Epidermal melanocyte (primary cell): ENCODE measurements at regions not wholly inside any gene's neighbourhood (a gene's known extent, or its start where the extent isn't known, plus 50 kb on each side); places are given as distances from the start of the nearest gene placed in this dataset.
"Not testable (repeated sequence)": the region's sequence is repeated elsewhere in the genome, so short reads cannot be mapped to it uniquely, and the experiment has no call there.

Experiments used
- DNase-seq: peaks from one replicate; pipeline ENCODE4 v3.0.0; 2011; ENCODE audit warnings: low spot score; ENCODE audit not compliant: insufficient read length

GRCh38 chr1:221858818-221859611, 117.1 kb upstream of the DUSP10 start:
- DNase-seq = no peak

GRCh38 chr1:221857094-221857444, 115.2 kb upstream of the DUSP10 start:
- DNase-seq = not testable (repeated sequence)

GRCh38 chr1:221856228-221857093, 114.6 kb upstream of the DUSP10 start:
- no peak for DNase-seq

- DNase-seq = no peak
Observed at GRCh38 chr1:221855156-221855555, 113.3 kb upstream of the DUSP10 start.

- no peak for DNase-seq
Observed at GRCh38 chr1:221851336-221851735, 109.4 kb upstream of the DUSP10 start.

- DNase-seq = no peak
Observed at GRCh38 chr1:221850470-221851187, 108.7 kb upstream of the DUSP10 start.

GRCh38 chr1:221849897-221850296, 108.0 kb upstream of the DUSP10 start:
- DNase-seq = no peak

- no peak for DNase-seq
Observed at GRCh38 chr1:221849110-221849509, 107.2 kb upstream of the DUSP10 start.

- no peak for DNase-seq
Observed at GRCh38 chr1:221847676-221848075, 105.8 kb upstream of the DUSP10 start.

- DNase-seq = no peak
Observed at GRCh38 chr1:221845650-221846371, 103.9 kb upstream of the DUSP10 start.

GRCh38 chr1:221841983-221842335, 100.1 kb upstream of the DUSP10 start:
- no peak for DNase-seq

- DNase-seq = no peak
Observed at GRCh38 chr1:221841251-221841982, 99.5 kb upstream of the DUSP10 start.

- no peak for DNase-seq
Observed at GRCh38 chr1:221840511-221841243, 98.8 kb upstream of the DUSP10 start.

GRCh38 chr1:221839782-221840395, 98.0 kb upstream of the DUSP10 start:
- DNase-seq = no peak

GRCh38 chr1:221839321-221839720, 97.4 kb upstream of the DUSP10 start:
- DNase-seq = no peak

- DNase-seq = no peak
Observed at GRCh38 chr1:221837896-221838295, 96.0 kb upstream of the DUSP10 start.

- DNase-seq = no peak
Observed at GRCh38 chr1:221834698-221835513, 93.0 kb upstream of the DUSP10 start.

- no peak for DNase-seq
Observed at GRCh38 chr1:221832617-221833016, 90.7 kb upstream of the DUSP10 start.

- DNase-seq = no peak
Observed at GRCh38 chr1:221832151-221832550, 90.3 kb upstream of the DUSP10 start.
